Upper lobe of right lung (tissue), 1 donor: ENCODE measurements at regions not wholly inside any gene's neighbourhood (a gene's known extent, or its start where the extent isn't known, plus 50 kb on each side); places are given as distances from the start of the nearest gene placed in this dataset.

Experiments
- ATAC-seq: fragments of 200-7000 bp; cut with Tn5 transposase; one replicate; pipeline ENCODE4 v1.9.1; 2020; ENCODE audit warnings: mild to moderate bottlenecking, moderate library complexity
- DNase-seq: peaks from one replicate; pipeline ENCODE4 v3.0.0-alpha.2; 2020
- H3K27ac ChIP-seq: fragments of 200-600 bp; one replicate; pipeline ENCODE4 v1.8.0; 2022
- H3K27me3 ChIP-seq: fragments of 200-600 bp; one replicate; pipeline ENCODE4 v1.8.0; 2022; ENCODE audit warnings: mild to moderate bottlenecking
- H3K36me3 ChIP-seq: fragments of 200-600 bp; one replicate; pipeline ENCODE4 v1.8.0; 2022
- H3K4me1 ChIP-seq: fragments of 200-600 bp; one replicate; pipeline ENCODE4 v1.8.0; 2022
- H3K4me3 ChIP-seq: fragments of 200-600 bp; one replicate; pipeline ENCODE4 v1.8.0; 2022; ENCODE audit warnings: mild to moderate bottlenecking
- H3K9me3 ChIP-seq: fragments of 200-600 bp; one replicate; pipeline ENCODE4 v1.8.0; 2022
- CTCF ChIP-seq: fragments of 200-600 bp; IDR thresholded peaks from one replicate; pipeline ENCODE4 v1.8.0; 2022; ENCODE audit warnings: antibody characterized with exemption
- intact Hi-C: fragments of 100-400 bp; cut with DNase I; formaldehyde crosslinking; loops from one replicate; pipeline ENCODE4 v1.11.0; 2022
- donor health status: DM: no; HTN: yes; CAD: no; lungs with severe emphysema.

- H3K9me3 ChIP-seq: no peaks in the 10 kb centered on the region
- no peak for TF ChIP-seq CTCF
- H3K27me3 ChIP-seq: no peaks in the 10 kb centered on the region
- DNase-seq (no peak), ATAC-seq (no peak)
- intact Hi-C loops: no loop called here
- H3K4me3 ChIP-seq: no peak overlapping the region
- H3K36me3 ChIP-seq: no peaks in the 10 kb centered on the region
- no peak overlapping the region for H3K27ac ChIP-seq
- H3K4me1 ChIP-seq: no peaks in the 10 kb centered on the region
Measured at GRCh38 chrX:39974270-39974669, 123.5 kb downstream of the BCOR start.

GRCh38 chrX:39975101-39975925 is 122.4 kb downstream of the BCOR start:
- Histone ChIP-seq H3K4me3 (no peak overlapping the region), H3K4me1 (no peaks in the 10 kb centered on the region), H3K27ac (no peak overlapping the region), H3K27me3 (no peaks in the 10 kb centered on the region), H3K36me3 (no peaks in the 10 kb centered on the region), H3K9me3 (no peaks in the 10 kb centered on the region)
- no peak for DNase-seq
- intact Hi-C loops: no loop called here
- peak; percentile 57 for ATAC-seq
- no peak for TF ChIP-seq CTCF

- no peaks in the 10 kb centered on the region for H3K4me1 ChIP-seq
- TF ChIP-seq CTCF: no peak
- ATAC-seq (no peak), DNase-seq (no peak)
- no peaks in the 10 kb centered on the region for H3K27me3 ChIP-seq
- no peaks in the 10 kb centered on the region for H3K36me3 ChIP-seq
- intact Hi-C loops: no loop called here
- no peak overlapping the region for H3K27ac ChIP-seq
- H3K9me3 ChIP-seq: no peaks in the 10 kb centered on the region
- no peak overlapping the region for H3K4me3 ChIP-seq
Measured at GRCh38 chrX:39981946-39982345, 115.8 kb downstream of the BCOR start.

GRCh38 chrX:39982948-39983347 is 114.8 kb downstream of the BCOR start:
- Histone ChIP-seq H3K27me3 (no peaks in the 10 kb centered on the region), H3K4me3 (no peak overlapping the region), H3K36me3 (no peaks in the 10 kb centered on the region), H3K27ac (no peak overlapping the region), H3K4me1 (no peaks in the 10 kb centered on the region), H3K9me3 (no peaks in the 10 kb centered on the region)
- DNase-seq (no peak), ATAC-seq (peak; percentile 31)
- intact Hi-C loops: no loop called here
- no peak for TF ChIP-seq CTCF

- no peaks in the 10 kb centered on the region for H3K27me3 ChIP-seq
- ATAC-seq: no peak
- H3K4me3 ChIP-seq: no peak overlapping the region
- H3K4me1 ChIP-seq: no peaks in the 10 kb centered on the region
- H3K27ac ChIP-seq: no peak overlapping the region
- H3K9me3 ChIP-seq: no peaks in the 10 kb centered on the region
- no peaks in the 10 kb centered on the region for H3K36me3 ChIP-seq
- no peak for DNase-seq
- TF ChIP-seq CTCF: no peak
- intact Hi-C loops: no loop called here
Measured at GRCh38 chrX:39983715-39984114, 114.0 kb downstream of the BCOR start.
